ENCODE measurements at regions not wholly inside any gene's neighbourhood (a gene's known extent, or its start where the extent isn't known, plus 50 kb on each side); places are given as distances from the start of the nearest gene placed in this dataset.
"Not testable (repeated sequence)": the region's sequence is repeated elsewhere in the genome, so short reads cannot be mapped to it uniquely, and the experiment has no call there.

DNA sequence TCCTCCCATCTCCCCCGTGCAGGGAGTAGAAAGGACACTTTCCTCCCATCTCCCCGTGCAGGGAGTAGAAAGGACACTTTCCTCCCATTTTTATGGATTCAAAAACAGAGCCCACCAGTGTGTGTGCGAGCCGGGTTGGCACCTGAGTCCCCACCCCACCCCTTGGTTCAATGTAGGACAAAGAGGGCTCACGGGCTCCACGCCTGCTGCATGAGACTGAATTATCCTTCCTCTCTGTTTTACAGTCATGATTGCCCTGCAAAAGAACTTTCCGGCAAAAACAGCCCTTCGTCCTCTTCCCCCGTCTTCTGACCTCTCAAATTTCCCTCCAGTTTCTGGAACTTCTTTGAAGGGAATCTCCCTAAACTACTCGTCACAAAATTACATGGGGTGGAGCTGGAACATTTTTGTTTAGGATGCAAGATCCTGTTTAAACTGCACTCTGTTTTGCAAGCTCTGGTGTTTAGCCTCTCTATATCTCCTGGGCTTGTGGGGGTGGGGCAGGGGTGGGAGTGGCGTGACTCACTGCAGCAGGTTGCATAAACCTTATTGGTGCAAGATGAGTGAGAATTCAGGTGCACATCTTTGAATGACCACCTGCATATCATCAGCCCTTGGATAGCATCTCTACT is 99.8 kb downstream of the PSMG1 start:
- DNase-seq = no peak
- ChIA-PET POLR2A (no interaction called here), CTCF (no interaction called here)
- no peaks in the 10 kb centered on the region for H3K36me3 Mint-ChIP-seq (ENCODE audit: low read depth)
- no peak overlapping the region for H3K4me3 Mint-ChIP-seq
- H3K27ac Mint-ChIP-seq = no peak overlapping the region
- H3K4me1 Mint-ChIP-seq = no peaks in the 10 kb centered on the region
- no peaks in the 10 kb centered on the region for H3K9me3 Mint-ChIP-seq
- H3K27me3 Mint-ChIP-seq = peaks cover 1% of the 10 kb centered on the region

DNA sequence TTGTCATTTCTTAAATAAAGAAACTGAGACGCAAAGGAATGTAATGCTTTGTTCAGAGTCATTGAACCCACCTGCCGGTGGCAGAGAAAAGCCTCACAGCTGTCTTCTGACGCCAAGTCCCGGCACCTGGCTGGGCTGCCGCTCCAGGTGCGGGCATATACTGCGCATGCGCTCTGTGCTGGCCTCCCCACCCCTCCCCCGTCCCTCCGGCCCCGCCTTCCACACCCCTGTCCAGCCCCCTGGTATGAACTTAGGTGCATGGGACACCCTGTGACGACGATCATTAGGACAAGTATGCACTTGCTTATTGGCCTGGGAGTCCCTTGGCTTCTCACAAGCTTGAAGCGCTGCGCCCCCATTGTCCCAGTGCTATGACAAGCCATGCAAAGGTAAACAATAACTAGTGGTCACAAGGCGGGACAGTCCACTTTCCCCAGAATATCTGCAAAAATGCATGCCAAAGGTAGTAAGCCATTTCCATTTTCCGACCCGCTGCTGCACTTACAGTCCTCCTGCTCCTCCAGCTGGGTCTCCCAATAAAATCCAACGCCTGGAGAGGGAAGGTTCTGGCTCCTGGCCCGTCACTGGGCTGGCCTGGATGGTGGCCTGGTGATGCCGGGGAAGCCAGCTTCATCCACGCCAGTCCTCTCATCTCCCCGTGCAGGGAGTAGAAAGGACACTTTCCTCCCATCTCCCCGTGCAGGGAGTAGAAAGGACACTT is 100.4 kb downstream of the PSMG1 start:
- H3K27me3 Mint-ChIP-seq = peaks cover 1% of the 10 kb centered on the region
- no peak overlapping the region for H3K4me3 Mint-ChIP-seq
- H3K4me1 Mint-ChIP-seq = no peaks in the 10 kb centered on the region
- POLR2A ChIA-PET = no interaction called here
- DNase-seq = no peak
- H3K27ac Mint-ChIP-seq = no peak overlapping the region
- H3K9me3 Mint-ChIP-seq = no peaks in the 10 kb centered on the region
- CTCF ChIA-PET = no interaction called here
- no peaks in the 10 kb centered on the region for H3K36me3 Mint-ChIP-seq (ENCODE audit: low read depth)

DNA sequence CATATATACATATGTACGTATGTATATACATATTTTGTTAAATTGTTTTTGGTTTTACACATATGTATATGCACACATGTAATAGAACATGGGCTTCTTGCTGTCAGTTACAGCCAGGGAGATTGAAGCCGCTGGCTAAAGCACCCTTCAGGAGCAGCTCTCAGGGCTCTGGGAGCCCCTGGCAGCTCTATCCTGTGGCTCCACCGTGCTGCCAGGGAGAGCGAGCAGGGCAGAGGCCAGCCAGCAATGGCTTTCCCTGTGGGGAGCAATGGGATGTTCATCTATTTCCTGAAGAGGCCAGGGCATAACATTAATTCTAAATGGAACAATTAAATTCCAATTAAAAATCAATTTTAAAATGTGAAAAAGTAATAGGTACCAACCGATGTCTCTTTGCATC is 102.9 kb downstream of the PSMG1 start:
- Mint-ChIP-seq H3K27me3 (peaks cover 9% of the 10 kb centered on the region), H3K4me3 (no peak overlapping the region), H3K9me3 (no peaks in the 10 kb centered on the region), H3K27ac (no peak overlapping the region), H3K36me3 (ENCODE audit: low read depth) (no peaks in the 10 kb centered on the region), H3K4me1 (no peaks in the 10 kb centered on the region)
- ChIA-PET POLR2A (no interaction called here), CTCF (no interaction called here)
- DNase-seq = no peak

DNA sequence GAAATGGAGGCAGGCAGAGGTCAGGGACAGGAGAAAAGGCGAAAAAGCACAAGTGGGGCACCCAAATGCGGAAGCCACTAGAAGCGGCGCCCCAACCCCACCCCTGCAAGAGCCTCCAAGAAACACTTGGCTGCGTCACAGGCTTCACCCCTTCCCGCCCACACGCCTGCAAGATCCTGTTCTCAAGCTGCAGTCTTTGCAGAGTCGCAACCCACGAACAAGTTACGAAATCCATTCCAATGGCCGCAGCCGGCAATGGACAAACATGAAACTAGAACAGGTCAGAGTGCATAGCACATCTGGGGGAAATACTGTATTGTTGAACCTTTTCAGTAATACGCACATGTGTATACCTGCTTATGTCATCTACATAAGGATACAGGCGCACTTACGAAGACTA is 103.6 kb downstream of the PSMG1 start:
- no peaks in the 10 kb centered on the region for H3K36me3 Mint-ChIP-seq (ENCODE audit: low read depth)
- no peak for DNase-seq

DNA sequence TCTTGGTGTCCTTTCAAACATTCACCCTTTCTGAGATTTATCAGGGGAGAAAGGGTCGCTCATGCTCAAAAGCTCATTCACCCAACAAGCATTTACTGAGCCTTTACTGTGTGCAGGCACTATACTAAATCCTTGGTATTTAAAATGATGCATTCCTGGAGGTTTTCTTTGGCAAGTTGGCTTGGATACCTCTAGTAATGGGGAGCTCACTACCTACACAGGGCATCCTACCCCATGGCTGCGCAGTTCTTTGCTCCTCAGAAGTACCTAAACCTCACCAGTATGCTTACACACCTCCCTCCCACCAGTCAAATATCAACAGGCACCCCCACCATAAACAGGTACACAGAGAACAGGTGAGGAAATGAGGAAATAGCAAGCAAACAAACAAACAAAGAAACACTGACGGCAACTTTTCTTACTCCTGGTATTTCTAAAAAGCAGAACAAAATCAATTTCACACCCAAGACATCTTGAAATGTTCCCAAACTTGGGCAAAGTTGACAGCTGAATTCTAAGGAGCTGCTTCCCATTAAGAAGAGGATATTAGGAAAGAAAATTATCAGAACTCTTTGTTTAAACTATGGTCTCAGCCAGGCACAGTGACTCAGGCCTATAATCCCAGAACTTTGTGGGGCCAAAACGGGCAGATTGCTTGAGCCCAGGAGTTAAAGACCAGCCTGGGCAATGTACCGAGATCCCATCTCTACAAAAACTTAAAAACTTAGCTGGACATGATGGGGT is 104.8 kb downstream of the PSMG1 start:
- Mint-ChIP-seq H3K27me3 (peaks cover 11% of the 10 kb centered on the region), H3K36me3 (ENCODE audit: low read depth) (no peaks in the 10 kb centered on the region), H3K4me3 (no peak overlapping the region), H3K27ac (no peak overlapping the region), H3K4me1 (no peaks in the 10 kb centered on the region), H3K9me3 (no peaks in the 10 kb centered on the region)
- ChIA-PET CTCF (interaction anchor here (0.8 kb wide), 1 partner anchor 9 kb away, joined by 3 read pairs; no protein-coding TSS in a partner anchor), POLR2A (no interaction called here)
- no peak for DNase-seq

More for the DNA sequence above, 103.6 kb downstream of the PSMG1 start:
- H3K4me3 Mint-ChIP-seq = no peak overlapping the region
- peaks cover 9% of the 10 kb centered on the region for H3K27me3 Mint-ChIP-seq
- ChIA-PET CTCF (no interaction called here), POLR2A (no interaction called here)
- H3K4me1 Mint-ChIP-seq = no peaks in the 10 kb centered on the region
- no peak overlapping the region for H3K27ac Mint-ChIP-seq
- H3K9me3 Mint-ChIP-seq = no peaks in the 10 kb centered on the region

DNA sequence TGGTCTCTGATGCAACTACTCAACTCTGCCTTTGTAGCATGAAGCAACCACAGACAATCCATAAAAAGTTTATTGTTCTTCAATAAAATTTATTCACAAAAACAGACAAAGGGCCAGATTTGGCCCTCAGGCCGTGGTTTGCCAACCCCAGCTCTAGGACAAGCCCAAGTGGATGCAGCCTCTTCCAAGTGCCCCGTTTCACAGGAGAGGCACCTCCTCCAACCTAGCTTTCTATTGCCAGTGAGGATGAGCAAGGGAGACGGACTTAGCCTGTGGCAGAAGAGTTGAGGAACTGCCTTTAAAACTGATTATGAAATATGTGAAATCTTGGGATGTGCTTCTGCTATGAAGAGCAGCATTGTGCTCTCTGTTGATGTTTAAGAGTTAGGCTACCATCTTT is 105.4 kb downstream of the PSMG1 start:
- Mint-ChIP-seq H3K9me3 (no peaks in the 10 kb centered on the region), H3K27me3 (peaks cover 11% of the 10 kb centered on the region), H3K4me3 (no peak overlapping the region), H3K36me3 (ENCODE audit: low read depth) (no peaks in the 10 kb centered on the region), H3K27ac (no peak overlapping the region), H3K4me1 (no peaks in the 10 kb centered on the region)
- CTCF ChIA-PET = no interaction called here
- POLR2A ChIA-PET = no interaction called here
- no peak for DNase-seq

DNA sequence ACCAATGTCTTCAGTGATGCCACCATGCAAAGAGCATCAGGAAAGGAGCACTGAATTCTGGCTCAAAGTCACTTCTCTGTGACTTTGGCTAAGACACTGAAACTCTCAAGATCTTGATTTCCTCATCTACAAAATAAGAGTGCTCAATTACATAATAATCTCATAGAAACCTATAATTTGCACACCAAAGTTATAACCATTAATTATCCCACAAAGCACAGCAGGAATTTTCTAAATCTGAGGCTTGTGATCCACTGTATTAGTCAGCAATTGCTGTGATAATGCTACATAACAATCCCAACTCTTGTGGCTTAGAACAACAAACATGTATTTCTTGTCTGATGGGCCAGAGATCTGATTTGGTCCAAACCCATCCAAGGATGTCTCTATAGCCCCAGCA is 108.7 kb downstream of the PSMG1 start:
- no peak overlapping the region for H3K4me3 Mint-ChIP-seq
- H3K4me1 Mint-ChIP-seq = no peaks in the 10 kb centered on the region
- peaks cover 17% of the 10 kb centered on the region for H3K27me3 Mint-ChIP-seq
- no peaks in the 10 kb centered on the region for H3K9me3 Mint-ChIP-seq
- no peak overlapping the region for H3K27ac Mint-ChIP-seq
- no peaks in the 10 kb centered on the region for H3K36me3 Mint-ChIP-seq (ENCODE audit: low read depth)
- no peak for DNase-seq
- POLR2A ChIA-PET = no interaction called here
- CTCF ChIA-PET = no interaction called here

DNA sequence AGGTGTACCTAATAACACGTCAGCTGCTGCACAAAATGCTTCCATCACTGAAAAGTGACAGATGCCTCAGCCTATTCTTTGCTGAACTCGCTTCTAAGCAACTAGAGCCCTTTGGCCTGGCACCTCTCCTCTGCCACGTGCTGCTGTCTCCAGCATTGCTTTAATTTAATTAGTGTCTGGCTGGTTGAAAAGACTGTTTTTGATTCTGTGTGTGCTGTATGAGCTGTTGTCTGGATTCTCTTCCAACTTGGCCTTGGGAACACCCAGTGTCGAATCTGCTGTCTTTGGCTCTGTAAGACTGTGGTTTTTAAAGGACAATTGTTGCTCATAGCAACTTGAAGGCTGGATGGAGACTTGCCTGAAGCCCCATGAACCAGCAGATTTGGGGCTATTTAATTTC is 109.5 kb downstream of the PSMG1 start:
- Mint-ChIP-seq H3K36me3 (ENCODE audit: low read depth) (no peaks in the 10 kb centered on the region), H3K27ac (no peak overlapping the region), H3K9me3 (no peaks in the 10 kb centered on the region), H3K4me3 (no peak overlapping the region), H3K4me1 (no peaks in the 10 kb centered on the region), H3K27me3 (peaks cover 21% of the 10 kb centered on the region)
- ChIA-PET POLR2A (no interaction called here), CTCF (interaction anchor here (0.6 kb wide), 1 partner anchor 9 kb away, joined by 3 read pairs; no protein-coding TSS in a partner anchor)
- no peak for DNase-seq

DNA sequence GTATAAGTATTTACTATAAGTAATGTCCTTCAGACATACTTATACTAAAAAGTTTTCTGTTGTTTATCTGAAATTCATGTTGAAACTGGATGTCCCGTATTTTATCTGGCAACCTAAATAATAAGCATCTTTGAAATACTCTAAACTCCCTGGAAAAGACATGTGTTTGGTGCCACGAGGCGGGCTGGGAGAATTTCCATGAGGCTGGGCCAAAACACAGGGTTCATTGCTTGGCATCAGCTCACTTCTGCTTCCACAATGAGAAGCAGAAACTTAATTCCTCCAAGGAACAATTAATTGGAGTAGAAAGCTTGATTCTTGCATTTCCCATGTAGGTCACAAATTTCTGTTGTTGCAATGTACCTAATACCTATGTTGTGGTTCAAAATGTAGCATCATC is 110.2 kb downstream of the PSMG1 start:
- CTCF ChIA-PET = no interaction called here
- no peaks in the 10 kb centered on the region for H3K36me3 Mint-ChIP-seq (ENCODE audit: low read depth)
- peaks cover 22% of the 10 kb centered on the region for H3K27me3 Mint-ChIP-seq
- POLR2A ChIA-PET = no interaction called here
- H3K9me3 Mint-ChIP-seq = no peaks in the 10 kb centered on the region
- DNase-seq = no peak
- no peak overlapping the region for H3K27ac Mint-ChIP-seq
- no peaks in the 10 kb centered on the region for H3K4me1 Mint-ChIP-seq
- H3K4me3 Mint-ChIP-seq = no peak overlapping the region

DNA sequence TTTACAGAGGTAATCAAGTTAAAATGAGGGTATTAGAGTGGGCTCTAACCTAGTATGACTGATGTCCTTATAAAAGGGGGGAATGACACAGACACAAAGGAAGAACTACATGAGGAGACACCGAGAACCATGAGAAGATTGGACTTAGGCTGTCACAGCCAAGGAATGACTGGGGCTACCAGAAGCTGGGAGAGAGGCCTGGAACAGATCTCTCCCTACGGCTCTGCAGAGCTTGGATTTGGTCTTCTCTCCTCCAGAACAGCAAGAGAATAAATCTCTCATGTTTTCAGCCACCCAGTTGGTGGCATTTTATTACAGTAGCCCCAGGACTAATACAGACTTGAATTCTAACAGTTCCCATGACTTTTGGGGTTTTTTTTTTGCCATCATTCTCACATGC is 110.8 kb downstream of the PSMG1 start:
- peaks cover 21% of the 10 kb centered on the region for H3K27me3 Mint-ChIP-seq
- no peaks in the 10 kb centered on the region for H3K36me3 Mint-ChIP-seq (ENCODE audit: low read depth)
- no peaks in the 10 kb centered on the region for H3K9me3 Mint-ChIP-seq
- CTCF ChIA-PET = no interaction called here
- no peak overlapping the region for H3K27ac Mint-ChIP-seq
- H3K4me1 Mint-ChIP-seq = no peaks in the 10 kb centered on the region
- DNase-seq = no peak
- POLR2A ChIA-PET = no interaction called here
- no peak overlapping the region for H3K4me3 Mint-ChIP-seq

DNA sequence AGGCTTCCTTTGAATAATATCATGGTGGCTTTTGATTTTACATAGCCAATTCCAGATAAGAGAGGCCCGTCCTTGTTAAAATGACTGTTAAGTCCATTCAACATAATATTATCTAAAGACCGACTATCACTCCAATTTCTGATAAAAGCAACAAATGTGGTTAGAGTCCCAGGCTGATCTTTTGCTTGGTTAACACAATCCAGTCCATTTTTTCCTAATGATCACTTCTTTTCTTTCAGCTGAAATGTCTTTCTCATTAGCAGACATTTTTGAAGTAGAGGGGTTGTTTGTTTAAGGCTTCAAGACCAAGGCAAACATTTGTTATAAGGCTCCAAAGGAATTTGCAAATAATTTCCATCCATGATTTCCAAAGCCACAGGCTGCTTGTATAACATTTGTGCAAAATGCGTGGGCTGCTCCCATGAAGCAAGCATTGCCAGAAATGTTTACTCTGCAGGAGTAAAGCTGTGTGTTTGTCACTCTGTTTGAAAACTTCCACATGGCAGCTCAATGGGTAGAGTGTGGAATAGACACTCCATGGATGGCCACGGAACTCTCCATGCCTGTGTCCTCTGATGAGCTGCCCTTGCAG is 111.5 kb downstream of the PSMG1 start:
- Mint-ChIP-seq H3K27ac (no peak overlapping the region), H3K27me3 (peaks cover 18% of the 10 kb centered on the region), H3K4me1 (no peaks in the 10 kb centered on the region), H3K36me3 (ENCODE audit: low read depth) (no peaks in the 10 kb centered on the region), H3K4me3 (no peak overlapping the region), H3K9me3 (no peaks in the 10 kb centered on the region)
- ChIA-PET CTCF (no interaction called here), POLR2A (no interaction called here)
- no peak for DNase-seq

DNA sequence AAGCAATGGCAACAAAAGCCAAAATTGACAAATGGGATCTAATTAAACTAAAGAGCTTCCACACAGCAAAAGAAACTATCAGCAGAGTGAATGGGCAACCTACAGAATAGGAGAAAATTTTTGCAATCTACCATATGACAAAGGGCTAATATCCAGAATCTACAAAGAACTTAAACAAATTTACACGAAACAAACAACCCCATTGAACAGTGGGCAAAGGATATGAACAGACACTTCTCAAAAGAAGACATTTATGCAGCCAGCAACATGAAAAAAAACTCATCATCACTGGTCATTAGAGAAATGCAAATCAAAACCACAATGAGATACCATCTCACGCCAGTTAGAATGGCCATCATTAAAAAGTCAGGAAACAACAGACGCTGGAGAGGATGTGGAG is 113.4 kb downstream of the PSMG1 start:
- H3K27me3 Mint-ChIP-seq = peaks cover 15% of the 10 kb centered on the region
- H3K4me3 Mint-ChIP-seq; DNase-seq; H3K27ac Mint-ChIP-seq; H3K36me3 Mint-ChIP-seq (ENCODE audit: low read depth); POLR2A ChIA-PET; CTCF ChIA-PET; H3K9me3 Mint-ChIP-seq; H3K4me1 Mint-ChIP-seq: not testable (repeated sequence)

DNA sequence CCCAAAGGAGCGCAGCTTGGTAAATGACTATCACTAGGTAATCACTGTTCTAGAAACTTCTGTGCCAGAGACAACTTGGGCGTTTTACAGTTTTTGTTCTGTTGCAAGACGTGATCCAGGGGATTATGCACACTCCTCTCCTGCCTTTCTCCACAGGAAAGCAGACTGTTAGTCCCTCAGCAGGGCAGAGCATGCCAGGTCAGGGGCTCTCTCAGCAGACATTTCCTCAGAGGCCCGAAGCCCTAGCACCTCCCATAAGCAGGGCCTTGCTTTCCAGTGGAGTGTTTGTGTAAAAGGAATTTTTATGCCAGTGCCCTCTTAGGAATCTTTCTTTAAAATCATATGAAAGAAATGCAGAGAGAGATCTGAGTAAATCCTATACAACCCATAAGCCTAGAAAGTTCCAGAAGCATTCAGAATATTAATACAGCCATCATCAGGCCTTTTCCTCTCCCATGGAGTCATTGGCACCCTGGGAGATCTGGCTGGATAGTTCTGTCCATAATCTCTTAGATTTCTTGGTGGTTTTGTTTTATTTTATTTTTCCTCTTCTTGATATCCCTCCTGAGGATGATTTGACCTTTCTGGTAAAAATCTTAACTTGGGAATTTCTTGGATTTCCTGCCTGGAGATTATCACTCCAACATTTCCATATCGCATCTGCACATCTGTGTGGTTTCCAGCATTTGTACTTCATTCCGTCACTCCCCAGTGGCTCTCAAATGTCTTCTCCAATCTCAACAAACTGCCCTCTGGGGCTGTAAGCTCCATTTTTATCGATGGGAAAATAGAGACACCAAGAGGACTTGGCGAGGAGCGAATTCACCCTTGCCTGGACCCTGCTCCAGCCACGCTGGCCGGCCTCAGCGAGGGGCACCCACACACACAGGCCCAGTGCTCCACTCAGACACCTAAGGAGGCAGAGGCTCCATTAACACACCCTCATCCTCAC is 116.1 kb downstream of the PSMG1 start:
- Mint-ChIP-seq H3K27ac (no peak overlapping the region), H3K4me1 (no peaks in the 10 kb centered on the region), H3K27me3 (peaks cover 13% of the 10 kb centered on the region), H3K9me3 (no peaks in the 10 kb centered on the region), H3K36me3 (ENCODE audit: low read depth) (no peaks in the 10 kb centered on the region), H3K4me3 (no peak overlapping the region)
- no peak for DNase-seq
- ChIA-PET POLR2A (no interaction called here), CTCF (no interaction called here)
